Frontal cortex (tissue), 3 donors: ENCODE measurements at regions not wholly inside any gene's neighbourhood (a gene's known extent, or its start where the extent isn't known, plus 50 kb on each side); places are given as distances from the start of the nearest gene placed in this dataset.

Source experiments
- DNase-seq, 2 donors: peaks; one replicate each; pipeline ENCODE4 v3.0.0; 2012; ENCODE audit warnings: low spot score in 2 of 2
- FAIRE-seq: peaks from 2 replicates; lab custom pipeline; 2012; peaks lifted over from hg19 to GRCh38; lab: Jason Lieb, UNC
- donor health status: control.
- donor health status: control.
- donor health status: control.

GRCh38 chr6:159375014-159375413 lies 205.8 kb downstream of the FNDC1 start:
- DNase-seq (no peak), FAIRE-seq (no peak)

DNA sequence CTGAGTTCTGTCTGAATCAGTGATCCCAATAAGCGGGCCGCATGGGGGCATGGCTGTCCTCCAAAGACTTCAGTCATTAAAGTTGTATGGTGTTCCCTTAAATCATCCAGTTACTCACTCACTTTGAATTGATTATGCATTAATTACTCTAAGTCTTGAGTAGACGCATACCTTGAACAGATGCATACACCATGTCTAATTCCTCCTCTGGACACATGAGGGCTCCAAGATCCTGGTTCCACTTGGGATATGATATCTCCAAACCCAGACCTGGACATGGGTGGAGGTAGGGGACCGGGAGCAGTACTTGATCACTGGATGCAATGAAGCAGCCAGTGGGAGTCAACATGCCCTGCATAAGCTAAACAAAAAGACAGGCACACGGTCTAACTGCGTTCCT lies 204.5 kb downstream of the FNDC1 start:
- no peak for DNase-seq
- no peak for FAIRE-seq

- no peak for DNase-seq
- no peak for FAIRE-seq
Observed at GRCh38 chr6:159372333-159372732, 203.1 kb downstream of the FNDC1 start.

- FAIRE-seq (no peak), DNase-seq (no peak)
Observed at GRCh38 chr6:159360306-159360705, 191.1 kb downstream of the FNDC1 start.

GRCh38 chr6:159359581-159360297 lies 190.5 kb downstream of the FNDC1 start:
- FAIRE-seq: no peak

DNA sequence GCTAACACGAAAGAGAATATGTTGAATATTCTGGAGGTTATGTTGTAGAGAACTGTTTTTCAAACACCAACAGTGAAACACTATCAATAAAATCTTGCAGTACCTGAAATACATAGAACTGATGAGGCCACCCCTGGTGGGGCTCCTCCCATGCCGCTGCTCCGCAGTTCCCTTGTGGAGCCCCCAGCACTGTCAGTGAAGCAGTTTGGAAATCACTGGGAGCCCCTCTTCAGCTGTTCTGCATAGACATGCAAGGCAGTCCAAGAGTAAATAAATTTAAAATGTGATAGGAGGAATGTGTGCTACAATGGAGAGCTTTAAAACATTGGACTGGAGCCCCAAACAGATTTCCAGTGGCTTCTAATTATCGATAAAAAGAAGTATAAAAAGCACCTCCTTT lies 189.4 kb downstream of the FNDC1 start:
- no peak for DNase-seq
- FAIRE-seq: no peak

More at GRCh38 chr6:159359581-159360297, 190.5 kb downstream of the FNDC1 start:
- no peak for DNase-seq

DNA sequence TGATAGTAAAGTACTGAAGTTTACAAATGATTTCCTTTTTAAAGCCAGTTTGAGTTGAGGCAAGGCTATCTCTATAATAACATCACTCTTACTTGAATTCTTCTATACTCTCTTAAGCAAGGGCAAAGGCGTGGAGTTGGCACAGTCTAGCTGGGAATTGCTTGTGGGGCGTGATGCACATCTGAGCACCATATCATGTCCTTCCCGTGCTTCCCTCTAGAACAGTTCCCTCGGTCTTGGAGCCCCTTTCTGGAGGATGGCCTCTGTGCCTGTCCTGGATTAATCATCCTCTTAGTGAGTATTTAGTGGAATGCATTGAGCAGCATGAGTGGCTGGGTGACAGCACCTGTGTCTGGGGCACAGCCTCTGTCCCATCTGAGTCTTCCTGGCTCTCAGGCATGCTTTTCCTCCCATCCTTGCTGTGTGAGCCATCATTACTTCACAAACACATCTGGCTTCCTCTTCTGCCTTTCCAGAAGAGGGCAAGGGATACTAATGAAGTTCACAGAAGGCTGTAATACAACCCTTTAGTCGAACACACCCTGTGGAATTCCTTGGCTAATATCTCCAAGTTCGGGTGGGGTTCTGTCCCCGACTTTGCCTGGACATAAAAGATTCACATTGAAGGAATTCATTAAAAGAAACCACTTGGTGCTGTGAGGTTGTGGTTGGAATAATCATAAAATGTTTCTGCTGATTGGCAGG lies 188.2 kb downstream of the FNDC1 start:
- FAIRE-seq (no peak), DNase-seq (no peak)

- FAIRE-seq: no peak
Observed at GRCh38 chr6:159353193-159353592, 184.0 kb downstream of the FNDC1 start.

GRCh38 chr6:159351707-159352106 lies 182.5 kb downstream of the FNDC1 start:
- DNase-seq (no peak), FAIRE-seq (no peak)

More at GRCh38 chr6:159353193-159353592, 184.0 kb downstream of the FNDC1 start:
- DNase-seq: no peak

DNA sequence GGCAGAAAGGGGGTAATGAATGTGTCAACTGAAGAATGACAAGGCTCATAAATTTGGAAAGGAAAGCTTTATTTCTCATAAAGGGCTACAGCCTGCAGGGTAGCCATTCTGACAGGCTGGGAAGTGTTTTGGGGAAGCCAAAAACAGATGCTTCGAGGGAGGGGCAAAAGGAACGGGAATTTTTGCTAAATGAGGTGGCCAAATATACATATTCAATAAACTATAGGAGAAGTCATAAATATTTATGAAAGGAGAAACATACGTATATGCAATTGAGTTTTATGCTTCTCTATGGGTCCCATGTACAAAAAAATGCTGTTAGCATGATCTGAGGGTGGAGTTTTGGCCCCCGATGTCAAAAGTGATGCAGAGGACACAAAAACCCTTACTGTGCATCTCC lies 180.7 kb downstream of the FNDC1 start:
- DNase-seq (no peak), FAIRE-seq (no peak)

- no peak for FAIRE-seq
- DNase-seq: no peak
Observed at GRCh38 chr6:159343709-159344108, 174.5 kb downstream of the FNDC1 start.

DNA sequence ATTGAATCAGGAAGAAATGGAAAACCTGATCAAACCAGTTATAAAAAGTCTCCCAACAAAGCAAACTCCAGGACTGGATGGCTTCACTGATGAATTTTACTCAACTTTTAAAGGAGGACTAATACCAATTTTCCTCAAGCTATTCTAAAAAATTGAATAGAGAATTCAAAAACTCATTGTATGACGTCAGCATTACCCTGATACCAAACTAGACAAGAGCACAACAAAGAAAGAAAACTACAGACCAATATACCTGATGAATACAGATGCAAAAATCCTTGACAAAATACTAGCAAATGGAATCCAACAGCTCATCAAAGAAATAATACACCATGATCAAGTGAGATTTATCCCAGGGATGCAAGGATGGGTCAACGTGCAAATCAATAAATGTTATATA lies 172.9 kb downstream of the FNDC1 start:
- FAIRE-seq: no peak
- DNase-seq: no peak

DNA sequence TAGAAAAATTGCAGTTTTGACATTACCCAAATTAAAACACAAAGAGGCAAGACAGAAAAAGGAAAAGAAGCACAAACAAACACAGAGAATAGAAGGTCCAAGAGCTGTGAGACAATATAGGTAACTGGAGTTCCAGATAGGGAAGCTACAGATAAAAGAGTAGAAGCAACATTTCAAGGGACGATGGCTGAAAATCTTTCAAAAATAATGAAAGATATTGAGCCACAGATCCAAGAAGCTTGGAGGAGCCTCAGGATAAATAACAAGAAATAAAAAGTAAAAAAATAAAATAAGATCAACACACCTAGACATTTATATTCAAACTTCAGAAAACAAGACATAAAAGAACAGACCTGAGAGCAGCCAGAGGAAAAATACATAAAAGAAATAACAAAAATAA lies 164.9 kb downstream of the FNDC1 start:
- FAIRE-seq (no peak), DNase-seq (no peak)

- FAIRE-seq (no peak), DNase-seq (no peak)
Observed at GRCh38 chr6:159331451-159331850, 162.3 kb downstream of the FNDC1 start.

- no peak for DNase-seq
- FAIRE-seq: no peak
Observed at GRCh38 chr6:159329081-159329480, 159.9 kb downstream of the FNDC1 start.

DNA sequence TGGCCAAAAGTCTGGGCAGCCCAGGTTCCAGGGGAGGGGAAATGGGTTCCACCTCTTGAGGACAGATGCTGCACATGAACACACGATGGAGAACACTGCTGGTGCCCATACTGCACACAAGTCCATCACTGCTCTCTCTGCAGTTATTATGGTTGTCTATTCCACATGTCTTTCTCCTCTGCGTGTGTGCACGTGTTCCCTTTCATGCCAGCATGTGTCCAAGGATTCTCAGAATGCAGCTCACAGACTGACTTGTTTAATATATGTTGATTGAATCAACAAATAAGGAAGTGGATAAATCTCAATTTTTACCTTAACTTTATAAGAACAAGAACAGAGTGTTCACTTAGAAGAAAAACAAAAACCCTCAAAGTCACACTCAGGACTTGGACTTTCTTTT lies 158.9 kb downstream of the FNDC1 start:
- no peak for FAIRE-seq
- no peak for DNase-seq

DNA sequence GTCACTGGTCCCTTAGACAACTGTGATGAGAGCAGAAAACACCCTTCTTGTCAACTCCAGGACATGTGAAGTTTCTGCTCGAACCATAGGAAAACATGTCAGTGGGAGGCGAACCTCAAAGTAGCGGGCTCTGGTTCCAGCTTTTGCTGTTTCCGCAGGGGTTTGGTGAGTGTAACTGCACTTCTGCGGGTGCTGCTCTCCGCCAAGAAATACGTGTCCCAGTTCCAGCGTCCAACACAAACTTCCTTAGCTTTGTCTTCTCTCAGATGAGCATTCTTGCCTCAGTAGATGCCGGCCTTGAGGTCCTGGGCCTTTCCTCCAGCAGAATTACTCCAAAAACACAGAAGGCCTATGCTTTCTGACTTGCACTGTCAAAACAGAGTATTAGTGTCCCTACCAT lies 156.3 kb downstream of the FNDC1 start:
- FAIRE-seq (no peak), DNase-seq (no peak)

DNA sequence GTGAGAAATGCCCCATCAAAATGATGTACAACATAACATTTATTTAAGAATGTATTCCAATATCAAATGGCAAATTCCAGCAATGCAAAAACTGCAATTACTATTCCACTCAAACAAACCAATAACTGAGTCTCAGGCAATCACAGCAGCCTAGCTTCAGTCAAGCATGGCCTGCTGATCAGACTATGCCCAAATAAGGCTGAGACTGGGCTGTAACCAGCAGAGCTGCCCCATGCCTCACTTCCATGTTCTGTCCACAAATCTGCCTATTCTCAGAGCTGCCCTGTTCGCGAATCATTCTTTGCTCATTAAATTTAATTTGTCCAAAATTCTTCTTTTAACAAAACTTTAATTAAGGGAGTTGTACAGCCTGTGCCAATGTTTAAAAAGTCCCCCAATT lies 155.4 kb downstream of the FNDC1 start:
- no peak for DNase-seq
- no peak for FAIRE-seq
